Spleen (tissue), 7 donors: ENCODE measurements at regions not wholly inside any gene's neighbourhood (a gene's known extent, or its start where the extent isn't known, plus 50 kb on each side); places are given as distances from the start of the nearest gene placed in this dataset.

Source experiments
- POLR2A ChIP-seq, 3 donors: fragments of 450-650 bp; IDR thresholded peaks; one replicate each; pipeline ENCODE4 v1.5.1; 2017; ENCODE audit warnings: antibody characterized with exemption in 3 of 3, mild to moderate bottlenecking in 1 of 3
- POLR2AphosphoS5 ChIP-seq, 3 donors: sonication (generic); formaldehyde crosslinking; IDR thresholded peaks; one replicate each; pipeline ENCODE4 v1.5.1; 2017; ENCODE audit warnings: antibody characterized with exemption in 3 of 3
- TF ChIP-seq, protein P1 (sequence below), 11 experiments: fragments of 200-600 bp in 7 of 11; fragments of 450-650 bp in 4 of 11; sonication (generic) in 4 of 11; IDR thresholded peaks in 8 of 11; conservative IDR thresholded peaks in 3 of 11; 1 replicate in 7 of 11; 2 replicates in 4 of 11; pipeline versions ENCODE4 v1.4.0 to v1.8.0; 2016 to 2021; ENCODE audit warnings: antibody characterized with exemption in 11 of 11, inconsistent platforms in 4 of 11, mild to moderate bottlenecking in 1 of 11
- donor health status: DM: no; HTN: no; CAD: no; lungs with moderate emphysema.
- donor health status: DM: no; HTN: no; CAD: no.
- donor health status: DM: no; HTN: no; CAD: no.

DNA sequence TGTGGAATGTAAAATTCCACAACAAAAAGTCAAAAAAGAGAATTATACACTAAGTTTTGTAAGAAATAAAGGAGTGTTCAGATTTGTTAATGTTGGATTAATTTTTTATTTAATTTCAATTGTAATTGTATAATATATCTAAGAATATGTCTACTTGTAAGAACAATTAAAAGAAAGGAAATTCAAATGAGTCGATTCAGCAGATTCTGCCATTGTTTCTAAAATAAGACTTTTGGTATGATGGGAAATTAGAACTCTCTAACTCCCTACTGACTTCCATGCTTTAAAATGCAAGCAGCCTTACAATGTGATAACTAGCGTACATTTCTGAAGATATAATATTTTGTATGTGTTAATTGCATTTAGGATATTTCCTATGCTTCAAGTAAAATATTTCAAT, 395.9 kb upstream of the ZNF717 start:
- TF ChIP-seq, protein P1, sequence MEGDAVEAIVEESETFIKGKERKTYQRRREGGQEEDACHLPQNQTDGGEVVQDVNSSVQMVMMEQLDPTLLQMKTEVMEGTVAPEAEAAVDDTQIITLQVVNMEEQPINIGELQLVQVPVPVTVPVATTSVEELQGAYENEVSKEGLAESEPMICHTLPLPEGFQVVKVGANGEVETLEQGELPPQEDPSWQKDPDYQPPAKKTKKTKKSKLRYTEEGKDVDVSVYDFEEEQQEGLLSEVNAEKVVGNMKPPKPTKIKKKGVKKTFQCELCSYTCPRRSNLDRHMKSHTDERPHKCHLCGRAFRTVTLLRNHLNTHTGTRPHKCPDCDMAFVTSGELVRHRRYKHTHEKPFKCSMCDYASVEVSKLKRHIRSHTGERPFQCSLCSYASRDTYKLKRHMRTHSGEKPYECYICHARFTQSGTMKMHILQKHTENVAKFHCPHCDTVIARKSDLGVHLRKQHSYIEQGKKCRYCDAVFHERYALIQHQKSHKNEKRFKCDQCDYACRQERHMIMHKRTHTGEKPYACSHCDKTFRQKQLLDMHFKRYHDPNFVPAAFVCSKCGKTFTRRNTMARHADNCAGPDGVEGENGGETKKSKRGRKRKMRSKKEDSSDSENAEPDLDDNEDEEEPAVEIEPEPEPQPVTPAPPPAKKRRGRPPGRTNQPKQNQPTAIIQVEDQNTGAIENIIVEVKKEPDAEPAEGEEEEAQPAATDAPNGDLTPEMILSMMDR (IDR thresholded peaks at IDR 0.05 in 8 of 11, conservative IDR thresholded peaks at IDR 0.05 in 3 of 11), result no peak
- no peak for TF ChIP-seq POLR2A (IDR thresholded peaks at IDR 0.05)
- no peak for TF ChIP-seq POLR2AphosphoS5 (IDR thresholded peaks at IDR 0.05)
